Upper lobe of right lung (tissue), 1 donor: ENCODE measurements at regions not wholly inside any gene's neighbourhood (a gene's known extent, or its start where the extent isn't known, plus 50 kb on each side); places are given as distances from the start of the nearest gene placed in this dataset.
"Not testable (repeated sequence)": the region's sequence is repeated elsewhere in the genome, so short reads cannot be mapped to it uniquely, and the experiment has no call there.

Source experiments
- ATAC-seq: fragments of 200-7000 bp; cut with Tn5 transposase; one replicate; pipeline ENCODE4 v1.9.1; 2020; ENCODE audit warnings: mild to moderate bottlenecking, moderate library complexity
- DNase-seq: peaks from one replicate; pipeline ENCODE4 v3.0.0-alpha.2; 2020
- H3K27ac ChIP-seq: fragments of 200-600 bp; one replicate; pipeline ENCODE4 v1.8.0; 2022
- H3K27me3 ChIP-seq: fragments of 200-600 bp; one replicate; pipeline ENCODE4 v1.8.0; 2022; ENCODE audit warnings: mild to moderate bottlenecking
- H3K36me3 ChIP-seq: fragments of 200-600 bp; one replicate; pipeline ENCODE4 v1.8.0; 2022
- H3K4me1 ChIP-seq: fragments of 200-600 bp; one replicate; pipeline ENCODE4 v1.8.0; 2022
- H3K4me3 ChIP-seq: fragments of 200-600 bp; one replicate; pipeline ENCODE4 v1.8.0; 2022; ENCODE audit warnings: mild to moderate bottlenecking
- H3K9me3 ChIP-seq: fragments of 200-600 bp; one replicate; pipeline ENCODE4 v1.8.0; 2022
- intact Hi-C: fragments of 100-400 bp; cut with DNase I; formaldehyde crosslinking; loops from one replicate; pipeline ENCODE4 v1.11.0; 2022
- TF ChIP-seq, protein P1 (sequence below): fragments of 200-600 bp; IDR thresholded peaks from one replicate; pipeline ENCODE4 v1.8.0; 2022; ENCODE audit warnings: antibody characterized with exemption
- donor health status: DM: no; HTN: yes; CAD: no; lungs with severe emphysema.

DNA sequence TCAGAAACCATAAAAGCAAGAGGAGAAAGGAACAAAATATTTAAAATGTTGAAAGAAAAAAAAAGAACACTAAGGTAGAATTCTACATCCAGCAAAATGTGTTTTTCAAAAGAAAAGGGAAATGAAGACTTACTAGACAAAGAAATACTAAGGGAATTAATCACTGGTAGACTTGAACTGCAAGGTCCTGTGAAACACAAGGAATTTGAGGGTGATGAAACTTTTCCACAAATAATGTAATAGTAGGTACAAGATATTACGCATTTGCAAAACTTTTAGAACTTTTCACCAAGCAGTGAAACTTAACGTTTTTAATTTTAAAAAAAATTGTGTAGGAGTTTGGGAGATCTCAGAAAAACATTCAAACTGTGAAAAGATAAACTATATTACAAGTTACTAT lies 180.3 kb upstream of the MAGEB16 start:
- no peak overlapping the region for H3K4me3 ChIP-seq
- ATAC-seq (no peak), DNase-seq (no peak)
- no peak overlapping the region for H3K27ac ChIP-seq
- no peaks in the 10 kb centered on the region for H3K27me3 ChIP-seq
- TF ChIP-seq, protein P1, sequence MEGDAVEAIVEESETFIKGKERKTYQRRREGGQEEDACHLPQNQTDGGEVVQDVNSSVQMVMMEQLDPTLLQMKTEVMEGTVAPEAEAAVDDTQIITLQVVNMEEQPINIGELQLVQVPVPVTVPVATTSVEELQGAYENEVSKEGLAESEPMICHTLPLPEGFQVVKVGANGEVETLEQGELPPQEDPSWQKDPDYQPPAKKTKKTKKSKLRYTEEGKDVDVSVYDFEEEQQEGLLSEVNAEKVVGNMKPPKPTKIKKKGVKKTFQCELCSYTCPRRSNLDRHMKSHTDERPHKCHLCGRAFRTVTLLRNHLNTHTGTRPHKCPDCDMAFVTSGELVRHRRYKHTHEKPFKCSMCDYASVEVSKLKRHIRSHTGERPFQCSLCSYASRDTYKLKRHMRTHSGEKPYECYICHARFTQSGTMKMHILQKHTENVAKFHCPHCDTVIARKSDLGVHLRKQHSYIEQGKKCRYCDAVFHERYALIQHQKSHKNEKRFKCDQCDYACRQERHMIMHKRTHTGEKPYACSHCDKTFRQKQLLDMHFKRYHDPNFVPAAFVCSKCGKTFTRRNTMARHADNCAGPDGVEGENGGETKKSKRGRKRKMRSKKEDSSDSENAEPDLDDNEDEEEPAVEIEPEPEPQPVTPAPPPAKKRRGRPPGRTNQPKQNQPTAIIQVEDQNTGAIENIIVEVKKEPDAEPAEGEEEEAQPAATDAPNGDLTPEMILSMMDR = no peak
- H3K4me1 ChIP-seq = no peaks in the 10 kb centered on the region
- H3K36me3 ChIP-seq = no peaks in the 10 kb centered on the region
- intact Hi-C loops = no loop called here
- H3K9me3 ChIP-seq = no peaks in the 10 kb centered on the region

GRCh38 chrX:35622040-35622439 lies 176.1 kb upstream of the MAGEB16 start:
- TF ChIP-seq, protein P1 = no peak
- no peak for ATAC-seq
- no peaks in the 10 kb centered on the region for H3K9me3 ChIP-seq
- no peaks in the 10 kb centered on the region for H3K27me3 ChIP-seq
- intact Hi-C loops = no loop called here
- H3K36me3 ChIP-seq = no peaks in the 10 kb centered on the region
- no peaks in the 10 kb centered on the region for H3K4me1 ChIP-seq
- no peak for DNase-seq
- no peak overlapping the region for H3K4me3 ChIP-seq
- H3K27ac ChIP-seq = no peak overlapping the region

DNA sequence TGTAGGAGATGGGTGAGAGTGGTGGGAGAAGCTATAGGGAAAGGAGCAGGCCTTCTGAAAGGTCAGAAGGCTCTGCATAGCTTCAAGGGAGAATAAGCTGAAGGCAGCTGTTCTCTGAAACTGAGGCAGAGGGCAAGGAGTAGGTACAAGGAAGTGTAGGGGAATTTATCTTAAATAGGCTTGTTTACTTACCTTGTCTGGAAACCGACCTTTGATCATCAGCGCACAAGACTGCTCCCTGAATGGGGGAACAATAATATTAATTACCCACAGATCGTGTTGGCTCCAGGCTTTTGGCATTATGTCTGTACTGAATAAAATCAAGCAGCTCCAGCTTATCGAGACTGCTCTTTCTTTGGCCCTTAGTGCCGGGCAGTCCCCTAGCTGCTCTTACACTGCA lies 175.5 kb upstream of the MAGEB16 start:
- no peak for ATAC-seq
- no peaks in the 10 kb centered on the region for H3K9me3 ChIP-seq
- H3K27me3 ChIP-seq = no peaks in the 10 kb centered on the region
- intact Hi-C loops = no loop called here
- no peak overlapping the region for H3K4me3 ChIP-seq
- no peak for DNase-seq
- no peak overlapping the region for H3K27ac ChIP-seq
- no peaks in the 10 kb centered on the region for H3K36me3 ChIP-seq
- no peaks in the 10 kb centered on the region for H3K4me1 ChIP-seq
- TF ChIP-seq, protein P1 = no peak

DNA sequence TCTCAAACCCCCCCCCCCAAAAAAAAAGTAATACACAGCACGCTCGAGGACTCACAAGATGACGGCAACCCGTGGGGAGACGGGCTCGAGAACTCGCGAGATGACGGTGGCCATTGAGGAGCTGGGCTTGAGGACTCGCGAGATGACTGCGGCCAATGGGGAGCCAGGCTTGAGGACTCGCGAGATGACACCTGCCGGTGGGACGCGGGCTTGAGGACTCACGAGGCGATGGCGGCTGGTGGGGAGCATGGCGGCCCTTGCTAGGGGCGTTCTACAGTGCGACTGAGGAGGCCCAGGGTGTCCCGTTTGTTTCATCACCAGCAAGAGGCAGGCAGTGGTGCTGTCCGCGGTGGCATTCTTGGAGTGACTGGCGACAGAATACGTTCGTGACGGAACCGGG lies 172.4 kb upstream of the MAGEB16 start:
- intact Hi-C loops = no loop called here
- Histone ChIP-seq H3K36me3 (no peaks in the 10 kb centered on the region), H3K4me1 (no peaks in the 10 kb centered on the region), H3K4me3 (no peak overlapping the region), H3K27ac (no peak overlapping the region), H3K27me3 (no peaks in the 10 kb centered on the region), H3K9me3 (no peaks in the 10 kb centered on the region)
- TF ChIP-seq, protein P1 = no peak
- DNase-seq = no peak
- ATAC-seq = no peak

- TF ChIP-seq, protein P1 = no peak
- H3K36me3 ChIP-seq = no peaks in the 10 kb centered on the region
- intact Hi-C loops = no loop called here
Observed at GRCh38 chrX:35626124-35626523, 172.0 kb upstream of the MAGEB16 start.

GRCh38 chrX:35635971-35636370 lies 162.2 kb upstream of the MAGEB16 start:
- H3K4me1 ChIP-seq, ATAC-seq, intact Hi-C loops, H3K9me3 ChIP-seq, H3K27ac ChIP-seq, H3K36me3 ChIP-seq, DNase-seq, H3K27me3 ChIP-seq, H3K4me3 ChIP-seq: not testable (repeated sequence)

More at GRCh38 chrX:35626124-35626523, 172.0 kb upstream of the MAGEB16 start:
- Histone ChIP-seq H3K4me1 (no peaks in the 10 kb centered on the region), H3K27me3 (no peaks in the 10 kb centered on the region), H3K9me3 (no peaks in the 10 kb centered on the region), H3K4me3 (no peak overlapping the region), H3K27ac (no peak overlapping the region)
- DNase-seq = no peak
- ATAC-seq = no peak
